ENCODE measurements at regions not wholly inside any gene's neighbourhood (a gene's known extent, or its start where the extent isn't known, plus 50 kb on each side); places are given as distances from the start of the nearest gene placed in this dataset.

DNA sequence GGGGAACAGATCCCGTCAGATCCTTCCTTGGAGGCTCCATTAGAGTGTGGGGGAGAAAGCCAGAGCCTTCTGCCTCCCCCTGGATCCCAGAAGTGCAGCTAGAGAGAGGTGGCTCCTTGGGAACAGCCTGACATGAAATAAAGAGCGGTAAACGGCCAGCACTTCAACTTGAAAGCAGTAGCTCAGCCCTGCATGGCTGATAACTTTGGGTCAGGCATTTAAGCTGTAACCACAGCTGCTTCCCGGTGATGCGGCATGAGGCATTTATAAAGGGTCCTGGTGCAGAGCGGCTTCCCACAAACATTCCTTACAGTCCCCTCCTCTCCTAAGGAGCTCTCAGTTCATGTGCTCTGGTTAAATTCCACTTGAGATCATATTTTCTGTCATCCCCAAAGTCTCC lies 960.3 kb downstream of the VRK1 start:
- Histone ChIP-seq H3K9me3 (no peaks in the 10 kb centered on the region), H3K4me3 (no peak overlapping the region), H3K27ac (no peak overlapping the region), H3K27me3 (replicated peaks; ENCODE audit: insufficient read depth) (no peaks in the 10 kb centered on the region), H3K4me1 (replicated peaks) (no peaks in the 10 kb centered on the region), H3K36me3 (no peaks in the 10 kb centered on the region)
- intact Hi-C loops (cut with DNase I), result no loop called here
- 44% methylated on average over 6 of the region's 6 CpGs for WGBS
- no peak for DNase-seq (ENCODE audit: low spot score)
- no peak for TF ChIP-seq POLR2A (IDR thresholded peaks at IDR 0.05)
- TF ChIP-seq, protein P1, sequence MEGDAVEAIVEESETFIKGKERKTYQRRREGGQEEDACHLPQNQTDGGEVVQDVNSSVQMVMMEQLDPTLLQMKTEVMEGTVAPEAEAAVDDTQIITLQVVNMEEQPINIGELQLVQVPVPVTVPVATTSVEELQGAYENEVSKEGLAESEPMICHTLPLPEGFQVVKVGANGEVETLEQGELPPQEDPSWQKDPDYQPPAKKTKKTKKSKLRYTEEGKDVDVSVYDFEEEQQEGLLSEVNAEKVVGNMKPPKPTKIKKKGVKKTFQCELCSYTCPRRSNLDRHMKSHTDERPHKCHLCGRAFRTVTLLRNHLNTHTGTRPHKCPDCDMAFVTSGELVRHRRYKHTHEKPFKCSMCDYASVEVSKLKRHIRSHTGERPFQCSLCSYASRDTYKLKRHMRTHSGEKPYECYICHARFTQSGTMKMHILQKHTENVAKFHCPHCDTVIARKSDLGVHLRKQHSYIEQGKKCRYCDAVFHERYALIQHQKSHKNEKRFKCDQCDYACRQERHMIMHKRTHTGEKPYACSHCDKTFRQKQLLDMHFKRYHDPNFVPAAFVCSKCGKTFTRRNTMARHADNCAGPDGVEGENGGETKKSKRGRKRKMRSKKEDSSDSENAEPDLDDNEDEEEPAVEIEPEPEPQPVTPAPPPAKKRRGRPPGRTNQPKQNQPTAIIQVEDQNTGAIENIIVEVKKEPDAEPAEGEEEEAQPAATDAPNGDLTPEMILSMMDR (IDR thresholded peaks at IDR 0.05), result no peak
- no peak for TF ChIP-seq POLR2AphosphoS5 (IDR thresholded peaks at IDR 0.05)

DNA sequence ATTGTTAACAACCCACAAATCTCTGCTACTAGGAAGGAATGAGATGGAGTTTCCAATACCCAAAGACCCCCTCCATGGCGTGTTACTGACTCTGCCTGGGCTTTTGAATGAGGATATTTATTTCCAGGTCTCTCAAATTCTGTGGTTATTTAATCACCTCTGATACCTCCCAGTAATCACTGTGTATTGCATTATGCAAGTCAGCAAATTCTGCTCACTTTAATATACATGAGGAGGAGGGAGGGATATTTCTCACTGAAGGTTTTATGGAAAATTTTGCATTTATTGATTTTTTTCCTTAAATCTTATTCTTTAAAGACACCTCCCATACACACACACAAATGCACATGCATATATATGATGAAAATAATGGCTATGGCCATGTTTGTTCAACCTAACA lies 962.9 kb downstream of the VRK1 start:
- no peak overlapping the region for H3K27ac ChIP-seq
- no peak overlapping the region for H3K4me3 ChIP-seq
- DNase-seq (ENCODE audit: low spot score), result no peak
- no peaks in the 10 kb centered on the region for H3K4me1 ChIP-seq (replicated peaks)
- H3K27me3 ChIP-seq (replicated peaks; ENCODE audit: insufficient read depth), result no peaks in the 10 kb centered on the region
- intact Hi-C loops (cut with DNase I), result no loop called here
- TF ChIP-seq POLR2A (IDR thresholded peaks at IDR 0.05) (no peak), POLR2AphosphoS5 (IDR thresholded peaks at IDR 0.05) (no peak)
- TF ChIP-seq, protein P1 (IDR thresholded peaks at IDR 0.05), result no peak
- WGBS, result 63% methylated on average over 1 of the region's 1 CpG
- no peaks in the 10 kb centered on the region for H3K36me3 ChIP-seq
- H3K9me3 ChIP-seq, result no peaks in the 10 kb centered on the region

DNA sequence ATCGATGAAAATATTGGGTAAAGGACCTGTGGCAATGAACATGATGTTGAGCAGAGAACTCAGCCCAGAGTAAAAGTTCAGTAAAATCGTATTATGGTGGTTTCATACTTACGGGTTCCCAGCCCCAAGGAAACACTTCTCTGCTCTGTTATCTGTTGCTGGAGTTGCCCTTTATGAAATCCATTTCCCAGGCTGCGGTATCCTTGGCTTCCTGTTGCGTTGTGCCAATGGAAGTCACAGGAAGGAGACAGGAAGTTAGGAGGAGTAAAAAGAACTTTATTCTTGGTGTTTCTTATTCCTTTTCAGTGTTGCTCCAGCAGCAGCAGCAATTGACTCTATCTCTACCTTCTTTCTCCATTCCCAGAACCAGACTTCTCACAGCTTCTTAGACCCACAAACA lies 965.2 kb downstream of the VRK1 start:
- TF ChIP-seq POLR2AphosphoS5 (IDR thresholded peaks at IDR 0.05), result no peak
- Histone ChIP-seq H3K4me3 (no peak overlapping the region), H3K27ac (no peak overlapping the region), H3K27me3 (replicated peaks; ENCODE audit: insufficient read depth) (no peaks in the 10 kb centered on the region), H3K9me3 (no peaks in the 10 kb centered on the region), H3K36me3 (no peaks in the 10 kb centered on the region), H3K4me1 (replicated peaks) (no peaks in the 10 kb centered on the region)
- DNase-seq (ENCODE audit: low spot score), result no peak
- intact Hi-C loops (cut with DNase I), result no loop called here
- 56% methylated on average over 5 of the region's 5 CpGs for WGBS

DNA sequence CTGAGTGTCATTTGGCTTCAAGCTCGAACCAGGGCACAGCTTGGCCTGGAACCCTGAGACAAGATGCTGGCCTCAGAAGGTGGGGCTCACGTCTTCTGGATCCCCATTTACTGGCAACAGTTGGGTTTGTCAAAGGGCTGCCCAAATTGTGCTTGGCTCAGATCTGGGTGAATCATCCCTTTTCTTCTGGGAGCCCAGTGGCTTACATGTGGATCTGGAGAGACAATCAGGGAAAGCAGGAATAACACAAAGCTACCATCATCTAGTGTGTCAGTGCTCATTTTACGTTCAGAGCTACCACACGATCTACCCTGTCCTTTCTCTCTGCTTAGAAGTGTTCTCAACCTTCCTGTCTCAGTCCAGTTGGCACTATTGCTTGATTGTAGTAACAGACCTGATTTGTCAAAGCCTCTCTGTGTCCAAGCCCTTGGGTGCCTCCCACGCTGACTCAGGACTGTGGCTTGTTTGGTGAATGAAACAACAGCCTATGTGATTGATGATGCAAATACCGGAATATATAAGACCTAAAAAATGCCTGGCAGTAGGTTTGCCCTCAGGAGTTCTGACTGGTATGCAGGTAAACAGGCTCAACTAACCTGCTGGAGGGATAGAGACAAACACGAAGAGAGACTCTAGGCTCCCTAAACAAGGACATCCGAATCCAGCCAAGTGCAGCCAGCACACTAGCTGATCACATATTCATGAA lies 974.3 kb downstream of the VRK1 start:
- Histone ChIP-seq H3K27ac (no peak overlapping the region), H3K4me1 (replicated peaks) (no peaks in the 10 kb centered on the region), H3K36me3 (no peaks in the 10 kb centered on the region), H3K4me3 (no peak overlapping the region), H3K27me3 (replicated peaks; ENCODE audit: insufficient read depth) (no peaks in the 10 kb centered on the region), H3K9me3 (no peaks in the 10 kb centered on the region)
- no peak for TF ChIP-seq POLR2AphosphoS5 (IDR thresholded peaks at IDR 0.05)
- TF ChIP-seq, protein P1 (IDR thresholded peaks at IDR 0.05), result no peak
- no peak for TF ChIP-seq POLR2A (IDR thresholded peaks at IDR 0.05)
- 53% methylated on average over 8 of the region's 8 CpGs for WGBS
- intact Hi-C loops (cut with DNase I), result no loop called here
- DNase-seq (ENCODE audit: low spot score), result no peak

DNA sequence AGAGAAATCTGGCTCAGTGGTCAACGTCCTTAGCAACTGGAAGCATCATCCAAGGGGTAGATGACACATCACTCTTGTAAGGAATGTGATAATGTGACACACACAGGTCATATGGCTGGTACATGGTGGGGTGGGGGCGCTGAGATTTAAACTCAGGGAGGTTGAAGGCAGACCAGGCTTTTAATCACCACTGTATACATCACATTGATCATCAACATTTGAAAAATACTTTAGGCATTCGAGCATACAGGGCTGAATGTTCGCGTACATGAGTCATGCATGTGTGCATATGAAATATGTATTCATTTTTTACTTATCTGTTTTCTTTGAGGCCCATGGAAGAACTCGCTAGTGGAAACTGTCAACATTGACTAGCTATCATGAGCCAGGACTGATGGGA lies 976.4 kb downstream of the VRK1 start:
- Histone ChIP-seq H3K4me3 (no peak overlapping the region), H3K27ac (no peak overlapping the region), H3K4me1 (replicated peaks) (no peaks in the 10 kb centered on the region), H3K36me3 (no peaks in the 10 kb centered on the region), H3K27me3 (replicated peaks; ENCODE audit: insufficient read depth) (no peaks in the 10 kb centered on the region), H3K9me3 (no peaks in the 10 kb centered on the region)
- no peak for DNase-seq (ENCODE audit: low spot score)
- TF ChIP-seq POLR2A (IDR thresholded peaks at IDR 0.05), result no peak
- whole genome bisulfite sequencing, result 86% methylated on average over 6 of the region's 6 CpGs
- intact Hi-C loops (cut with DNase I), result no loop called here

DNA sequence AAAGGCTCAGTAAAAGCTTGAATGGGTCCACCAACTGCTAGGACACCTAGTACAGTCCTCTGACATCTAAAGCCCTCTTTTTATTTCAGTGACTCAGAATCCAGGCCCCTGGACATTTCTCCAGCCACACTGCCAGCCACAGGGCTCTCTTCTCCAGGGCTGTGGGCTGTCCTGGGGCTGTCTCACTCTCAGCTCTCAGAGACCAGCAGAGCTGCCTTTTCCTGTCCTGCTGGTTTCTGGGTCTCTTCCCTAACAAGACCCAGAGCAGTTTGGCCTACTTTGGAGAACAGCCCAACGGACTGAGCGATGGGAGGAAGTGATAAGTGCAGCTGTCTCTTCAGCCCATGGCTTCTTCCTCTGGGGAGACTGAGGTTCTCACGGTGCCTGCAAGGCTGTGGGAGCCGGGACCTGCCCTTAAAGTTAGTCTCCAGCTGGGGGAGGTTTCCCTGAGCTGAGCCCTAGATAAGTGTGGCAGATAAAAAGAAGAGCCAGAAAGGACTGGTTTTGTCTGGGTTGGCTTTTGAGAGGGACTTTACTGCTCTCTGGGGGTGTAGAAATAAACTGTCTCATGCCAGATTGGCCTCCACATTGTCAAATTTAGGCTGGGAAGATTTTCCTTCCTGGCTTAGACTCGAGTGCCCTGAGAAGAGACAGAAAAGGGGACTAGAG lies 979.8 kb downstream of the VRK1 start:
- Histone ChIP-seq H3K4me1 (replicated peaks) (no peaks in the 10 kb centered on the region), H3K27me3 (replicated peaks; ENCODE audit: insufficient read depth) (no peaks in the 10 kb centered on the region), H3K27ac (no peak overlapping the region), H3K4me3 (no peak overlapping the region), H3K9me3 (no peaks in the 10 kb centered on the region), H3K36me3 (no peaks in the 10 kb centered on the region)
- no peak for DNase-seq (ENCODE audit: low spot score)
- intact Hi-C loops (cut with DNase I), result no loop called here
- no peak for TF ChIP-seq POLR2AphosphoS5 (IDR thresholded peaks at IDR 0.05)
- no peak for TF ChIP-seq POLR2A (IDR thresholded peaks at IDR 0.05)
- 42% methylated on average over 5 of the region's 5 CpGs for WGBS

Measured in prostate gland (tissue), 2 donors.